ENCODE measurements at regions not wholly inside any gene's neighbourhood (a gene's known extent, or its start where the extent isn't known, plus 50 kb on each side); places are given as distances from the start of the nearest gene placed in this dataset.
"Not testable (repeated sequence)": the region's sequence is repeated elsewhere in the genome, so short reads cannot be mapped to it uniquely, and the experiment has no call there.

GRCh38 chr5:16304846-16305245 lies 125.3 kb upstream of the MARCHF11 start:
- Histone ChIP-seq H3K36me3 (ENCODE audit: control insufficient read depth, insufficient read depth, low read length) (no peaks in the 10 kb centered on the region), H3K27me3 (replicated peaks; ENCODE audit: control insufficient read depth, insufficient read depth, low read length) (no peaks in the 10 kb centered on the region), H3K4me3 (replicated peaks; ENCODE audit: low read depth, low read length) (no peak overlapping the region)
- DNase-seq (ENCODE audit: extremely low read depth, insufficient read length), result no peak
- TF ChIP-seq CTCF (IDR thresholded peaks at IDR 0.05; ENCODE audit: insufficient read depth, low read length, poor library complexity, severe bottlenecking), result no peak

- Histone ChIP-seq H3K27me3 (replicated peaks; ENCODE audit: control insufficient read depth, insufficient read depth, low read length) (no peaks in the 10 kb centered on the region), H3K4me3 (replicated peaks; ENCODE audit: low read depth, low read length) (no peak overlapping the region), H3K36me3 (ENCODE audit: control insufficient read depth, insufficient read depth, low read length) (no peaks in the 10 kb centered on the region)
- no peak for TF ChIP-seq CTCF (IDR thresholded peaks at IDR 0.05; ENCODE audit: insufficient read depth, low read length, poor library complexity, severe bottlenecking)
- DNase-seq (ENCODE audit: extremely low read depth, insufficient read length), result no peak
These were observed 117.4 kb upstream of the MARCHF11 start for GRCh38 chr5:16296946-16297345.

GRCh38 chr5:16291894-16292293 lies 112.3 kb upstream of the MARCHF11 start:
- no peak overlapping the region for H3K4me3 ChIP-seq (replicated peaks; ENCODE audit: low read depth, low read length)
- H3K36me3 ChIP-seq (ENCODE audit: control insufficient read depth, insufficient read depth, low read length), result no peaks in the 10 kb centered on the region
- DNase-seq (ENCODE audit: extremely low read depth, insufficient read length), result no peak
- TF ChIP-seq CTCF (IDR thresholded peaks at IDR 0.05; ENCODE audit: insufficient read depth, low read length, poor library complexity, severe bottlenecking), result no peak
- H3K27me3 ChIP-seq (replicated peaks; ENCODE audit: control insufficient read depth, insufficient read depth, low read length), result no peaks in the 10 kb centered on the region

- Histone ChIP-seq H3K4me3 (replicated peaks; ENCODE audit: low read depth, low read length) (no peak overlapping the region), H3K36me3 (ENCODE audit: control insufficient read depth, insufficient read depth, low read length) (no peaks in the 10 kb centered on the region), H3K27me3 (replicated peaks; ENCODE audit: control insufficient read depth, insufficient read depth, low read length) (no peaks in the 10 kb centered on the region)
- no peak for TF ChIP-seq CTCF (IDR thresholded peaks at IDR 0.05; ENCODE audit: insufficient read depth, low read length, poor library complexity, severe bottlenecking)
- no peak for DNase-seq (ENCODE audit: extremely low read depth, insufficient read length)
These were observed 111.9 kb upstream of the MARCHF11 start for GRCh38 chr5:16291474-16291873.

GRCh38 chr5:16283791-16284190 lies 104.2 kb upstream of the MARCHF11 start:
- DNase-seq (ENCODE audit: extremely low read depth, insufficient read length), result no peak
- no peak for TF ChIP-seq CTCF (IDR thresholded peaks at IDR 0.05; ENCODE audit: insufficient read depth, low read length, poor library complexity, severe bottlenecking)
- H3K36me3 ChIP-seq (ENCODE audit: control insufficient read depth, insufficient read depth, low read length), result no peaks in the 10 kb centered on the region
- no peaks in the 10 kb centered on the region for H3K27me3 ChIP-seq (replicated peaks; ENCODE audit: control insufficient read depth, insufficient read depth, low read length)
- H3K4me3 ChIP-seq (replicated peaks; ENCODE audit: low read depth, low read length), result no peak overlapping the region

- not testable (repeated sequence) for H3K36me3 ChIP-seq (ENCODE audit: control insufficient read depth, insufficient read depth, low read length); H3K4me3 ChIP-seq (replicated peaks; ENCODE audit: low read depth, low read length); H3K27me3 ChIP-seq (replicated peaks; ENCODE audit: control insufficient read depth, insufficient read depth, low read length); DNase-seq (ENCODE audit: extremely low read depth, insufficient read length)
These were observed 97.3 kb upstream of the MARCHF11 start for GRCh38 chr5:16276859-16277258.
